Natural killer cell (primary cell): ENCODE measurements at regions not wholly inside any gene's neighbourhood (a gene's known extent, or its start where the extent isn't known, plus 50 kb on each side); places are given as distances from the start of the nearest gene placed in this dataset.
"Not testable (repeated sequence)": the region's sequence is repeated elsewhere in the genome, so short reads cannot be mapped to it uniquely, and the experiment has no call there.

Source experiments
- ATAC-seq, 3 donors: fragments of 150-1000 bp in 2 of 3; fragments of 200-7000 bp in 1 of 3; cut with Tn5 transposase; 1 replicate in 1 of 3; 2 replicates in 2 of 3; pipeline ENCODE4 v1.10.0; 2021; ENCODE audit warnings: mild to moderate bottlenecking in 2 of 3, moderate library complexity in 2 of 3
- DNase-seq, 2 donors: peaks; one replicate each; pipeline versions ENCODE4 v3.0.0 to v3.0.0-alpha.2; 2013 to 2021; ENCODE audit warnings: mixed read lengths in 1 of 2
- H3K27ac ChIP-seq: one replicate; pipeline ENCODE4 v1.5.1; 2013; ENCODE audit warnings: mild to moderate bottlenecking, low read length
- H3K27me3 ChIP-seq: one replicate; pipeline ENCODE4 v1.6.1; 2013; ENCODE audit warnings: low read length; ENCODE audit not compliant: control insufficient read depth, insufficient read depth
- H3K36me3 ChIP-seq: one replicate; pipeline ENCODE4 v1.6.1; 2013; ENCODE audit warnings: low read length; ENCODE audit not compliant: control insufficient read depth, insufficient read depth
- H3K4me1 ChIP-seq: one replicate; pipeline ENCODE4 v1.6.1; 2013; ENCODE audit warnings: low read length; ENCODE audit not compliant: control insufficient read depth, insufficient read depth
- H3K4me3 ChIP-seq: one replicate; pipeline ENCODE4 v1.5.1; 2013; ENCODE audit warnings: low read length
- H3K9me3 ChIP-seq: one replicate; pipeline ENCODE4 v1.6.1; 2013; ENCODE audit warnings: low read length; ENCODE audit not compliant: control insufficient read depth, insufficient read depth
- H3K27ac Mint-ChIP-seq, 2 donors: one replicate each; pipeline ENCODE4 v1.8.0; 2022; ENCODE audit warnings: mild to moderate bottlenecking in 2 of 2, mixed read lengths in 2 of 2, moderate library complexity in 1 of 2
- H3K27me3 Mint-ChIP-seq, 2 donors: one replicate each; pipeline ENCODE4 v1.8.0; 2022; ENCODE audit warnings: low read depth in 2 of 2, mixed read lengths in 2 of 2
- H3K36me3 Mint-ChIP-seq: one replicate; pipeline ENCODE4 v1.8.0; 2022; ENCODE audit warnings: mixed read lengths
- H3K4me1 Mint-ChIP-seq, 2 donors: one replicate each; pipeline ENCODE4 v1.8.0; 2022; ENCODE audit warnings: mixed read lengths in 2 of 2
- H3K4me3 Mint-ChIP-seq: one replicate; pipeline ENCODE4 v1.8.0; 2022; ENCODE audit warnings: mild to moderate bottlenecking, moderate library complexity, mixed read lengths
- H3K9me3 Mint-ChIP-seq, 2 donors: one replicate each; pipeline ENCODE4 v1.8.0; 2022; ENCODE audit warnings: mixed read lengths in 2 of 2
- WGBS: methylation state at CpG from one replicate; pipeline ENCODE4 v1.1.7; 2013; ENCODE audit warnings: missing lambda C conversion rate; ENCODE audit not compliant: insufficient coverage; 5-methylcytosine and 5-hydroxymethylcytosine counted together
- intact Hi-C: fragments of 100-400 bp; cut with micrococcal nuclease; formaldehyde crosslinking; loops from one replicate; pipeline ENCODE4 v1.14.2; 2022
- TF ChIP-seq, protein P1 (sequence below): fragments of 200-600 bp; IDR thresholded peaks from one replicate; pipeline ENCODE4 v1.8.0; 2022; ENCODE audit warnings: antibody characterized with exemption

DNA sequence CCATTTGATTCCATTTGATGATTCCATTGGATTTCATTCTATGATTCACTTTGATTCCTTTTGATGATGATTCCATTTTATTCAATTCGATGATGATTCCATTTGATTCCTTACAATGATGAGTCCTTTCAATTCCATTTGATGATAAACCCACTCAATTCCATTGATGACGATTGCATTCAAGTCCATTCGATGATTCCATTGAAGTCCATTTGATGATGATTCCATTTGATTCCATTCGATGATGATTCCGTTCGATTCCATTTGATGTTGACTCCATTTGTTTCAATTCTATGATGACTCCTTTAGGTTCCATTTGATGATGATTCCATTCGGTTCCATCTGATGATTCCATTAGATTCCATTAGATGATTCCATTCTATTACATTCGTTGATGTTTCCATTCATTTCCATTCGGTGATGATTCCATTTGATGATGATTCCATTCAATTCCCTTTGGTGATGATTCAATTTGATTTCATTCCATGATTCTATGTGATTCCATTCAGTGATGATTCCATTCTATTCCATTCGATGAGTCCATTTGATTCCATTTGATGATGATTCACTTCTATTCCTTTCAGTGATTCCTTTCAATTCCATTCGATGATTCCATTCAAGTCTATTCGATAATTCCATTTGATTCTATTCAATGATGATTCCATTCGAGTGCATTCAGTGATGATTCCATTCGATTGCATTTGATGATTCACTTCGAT is 1106.0 kb downstream of the RPIA start:
- Histone ChIP-seq H3K27ac (no peak overlapping the region), H3K27me3 (no peaks in the 10 kb centered on the region), H3K9me3 (no peaks in the 10 kb centered on the region), H3K4me1 (no peaks in the 10 kb centered on the region), H3K36me3 (no peaks in the 10 kb centered on the region), H3K4me3 (no peak overlapping the region)
- TF ChIP-seq, protein P1, sequence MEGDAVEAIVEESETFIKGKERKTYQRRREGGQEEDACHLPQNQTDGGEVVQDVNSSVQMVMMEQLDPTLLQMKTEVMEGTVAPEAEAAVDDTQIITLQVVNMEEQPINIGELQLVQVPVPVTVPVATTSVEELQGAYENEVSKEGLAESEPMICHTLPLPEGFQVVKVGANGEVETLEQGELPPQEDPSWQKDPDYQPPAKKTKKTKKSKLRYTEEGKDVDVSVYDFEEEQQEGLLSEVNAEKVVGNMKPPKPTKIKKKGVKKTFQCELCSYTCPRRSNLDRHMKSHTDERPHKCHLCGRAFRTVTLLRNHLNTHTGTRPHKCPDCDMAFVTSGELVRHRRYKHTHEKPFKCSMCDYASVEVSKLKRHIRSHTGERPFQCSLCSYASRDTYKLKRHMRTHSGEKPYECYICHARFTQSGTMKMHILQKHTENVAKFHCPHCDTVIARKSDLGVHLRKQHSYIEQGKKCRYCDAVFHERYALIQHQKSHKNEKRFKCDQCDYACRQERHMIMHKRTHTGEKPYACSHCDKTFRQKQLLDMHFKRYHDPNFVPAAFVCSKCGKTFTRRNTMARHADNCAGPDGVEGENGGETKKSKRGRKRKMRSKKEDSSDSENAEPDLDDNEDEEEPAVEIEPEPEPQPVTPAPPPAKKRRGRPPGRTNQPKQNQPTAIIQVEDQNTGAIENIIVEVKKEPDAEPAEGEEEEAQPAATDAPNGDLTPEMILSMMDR, result no peak
- peaks cover 51 to 56% of the 10 kb centered on the region in 2 donors for H3K9me3 Mint-ChIP-seq
- 78% methylated on average over 15 of the region's 15 CpGs for WGBS
- H3K27me3 Mint-ChIP-seq, result no peaks in the 10 kb centered on the region
- no peak overlapping the region for H3K4me3 Mint-ChIP-seq
- DNase-seq, result no peak
- peaks cover 55% of the 10 kb centered on the region for H3K36me3 Mint-ChIP-seq
- no peak overlapping the region for H3K27ac Mint-ChIP-seq
- intact Hi-C loops, result no loop called here
- no peaks in the 10 kb centered on the region for H3K4me1 Mint-ChIP-seq
- no peak for ATAC-seq

DNA sequence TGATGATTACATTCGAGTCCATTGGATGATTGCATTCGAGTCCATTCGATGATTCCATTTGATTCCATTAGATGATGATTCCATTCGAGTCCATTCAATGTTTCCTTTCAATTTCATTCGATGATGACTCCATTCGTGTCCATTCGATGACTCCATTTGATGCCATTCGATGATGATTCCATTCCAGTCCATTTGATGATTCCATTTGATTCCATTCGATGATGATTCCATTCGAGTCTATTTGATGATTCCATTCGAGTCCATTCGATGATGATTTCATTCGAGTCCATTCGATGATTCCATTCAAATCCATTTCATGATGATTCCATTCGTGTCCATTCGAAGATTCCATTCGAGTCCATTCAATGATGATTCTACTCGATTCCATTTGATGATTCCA is 1109.7 kb downstream of the RPIA start:
- H3K9me3 ChIP-seq, H3K4me1 Mint-ChIP-seq, H3K27me3 Mint-ChIP-seq, H3K4me3 Mint-ChIP-seq, ATAC-seq, DNase-seq, H3K36me3 ChIP-seq, H3K27me3 ChIP-seq, H3K27ac ChIP-seq, H3K4me3 ChIP-seq, H3K4me1 ChIP-seq, H3K27ac Mint-ChIP-seq, intact Hi-C loops: not testable (repeated sequence)
- H3K36me3 Mint-ChIP-seq, result peaks cover 74% of the 10 kb centered on the region
- peaks cover 53 to 58% of the 10 kb centered on the region in 2 donors for H3K9me3 Mint-ChIP-seq
- WGBS, result 83% methylated on average over 18 of the region's 18 CpGs

DNA sequence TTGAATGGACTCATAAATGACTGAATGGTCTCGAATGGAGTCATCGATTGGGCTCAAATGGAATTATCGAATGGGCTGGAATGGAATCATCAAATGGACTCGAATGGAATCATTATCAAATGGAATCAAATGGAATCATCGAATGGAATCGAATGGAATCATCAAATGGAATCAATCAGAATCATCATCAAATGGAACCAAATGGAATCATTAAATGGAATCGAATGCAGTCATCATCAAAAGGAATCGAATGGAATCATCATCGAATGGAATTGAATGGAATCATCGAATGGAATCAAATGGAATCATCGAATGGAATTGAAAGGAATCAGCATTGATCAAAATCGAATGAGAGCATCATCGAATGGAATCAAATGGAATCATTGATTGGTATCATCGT is 1114.9 kb downstream of the RPIA start:
- H3K4me1 ChIP-seq, H3K36me3 ChIP-seq, intact Hi-C loops, H3K27ac ChIP-seq, H3K9me3 ChIP-seq, H3K27ac Mint-ChIP-seq, H3K4me3 ChIP-seq, H3K4me3 Mint-ChIP-seq, H3K27me3 Mint-ChIP-seq, H3K27me3 ChIP-seq, ATAC-seq, H3K4me1 Mint-ChIP-seq, DNase-seq: not testable (repeated sequence)
- WGBS, result 84% methylated on average over 14 of the region's 14 CpGs
- H3K9me3 Mint-ChIP-seq, result peaks cover 33 to 39% of the 10 kb centered on the region in 2 donors
- peaks cover 42% of the 10 kb centered on the region for H3K36me3 Mint-ChIP-seq

DNA sequence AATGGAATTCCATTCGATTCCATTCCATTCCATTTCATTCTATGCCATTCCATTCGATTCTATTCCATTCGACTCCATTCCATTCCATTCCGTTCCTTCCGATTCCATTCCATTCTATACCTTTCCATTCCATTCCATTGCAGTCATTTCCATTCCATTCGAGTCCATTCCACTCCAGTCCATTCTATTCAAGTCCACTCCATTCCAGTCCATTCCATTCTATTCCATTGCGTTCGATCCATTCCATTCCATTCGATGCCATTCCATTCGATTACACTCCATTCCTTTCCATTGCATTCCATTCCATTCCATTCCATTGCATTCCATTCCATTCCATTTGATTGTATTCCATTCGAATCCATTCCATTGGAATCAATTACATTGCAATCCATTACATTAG is 1119.8 kb downstream of the RPIA start:
- ATAC-seq, result no peak
- DNase-seq, result no peak
- Histone ChIP-seq H3K27ac (no peak overlapping the region), H3K4me1 (no peaks in the 10 kb centered on the region), H3K27me3 (no peaks in the 10 kb centered on the region), H3K4me3 (no peak overlapping the region), H3K9me3 (peaks cover 13% of the 10 kb centered on the region), H3K36me3 (no peaks in the 10 kb centered on the region)
- H3K27me3 Mint-ChIP-seq, result no peaks in the 10 kb centered on the region
- no peak overlapping the region for H3K27ac Mint-ChIP-seq
- TF ChIP-seq, protein P1, result no peak
- intact Hi-C loops, result no loop called here
- WGBS, result 74% methylated on average over 11 of the region's 11 CpGs
- peaks cover 49 to 62% of the 10 kb centered on the region in 2 donors for H3K9me3 Mint-ChIP-seq
- H3K4me3 Mint-ChIP-seq, result no peak overlapping the region
- peaks cover 1% of the 10 kb centered on the region for H3K36me3 Mint-ChIP-seq
- H3K4me1 Mint-ChIP-seq, result no peaks in the 10 kb centered on the region

DNA sequence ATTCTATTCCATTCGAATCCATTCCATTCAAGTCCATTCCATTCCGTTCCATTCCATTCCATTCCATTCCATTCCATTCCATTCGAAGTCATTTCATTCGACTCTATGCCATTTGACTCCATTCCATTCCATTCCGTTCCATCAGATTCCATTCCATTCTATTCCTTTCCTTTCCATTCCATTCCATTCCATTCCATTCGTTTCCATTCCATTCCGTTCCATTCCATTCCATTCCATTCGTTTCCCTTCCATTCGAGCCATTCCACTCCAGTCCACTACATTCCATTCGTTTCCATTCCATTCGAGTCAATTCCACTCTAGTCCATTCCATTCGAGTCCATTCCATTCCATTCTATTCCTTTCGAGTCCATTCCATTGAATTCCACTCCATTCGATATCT is 1120.4 kb downstream of the RPIA start:
- H3K4me3 ChIP-seq, DNase-seq, H3K27ac ChIP-seq, H3K27ac Mint-ChIP-seq, H3K27me3 ChIP-seq, H3K4me3 Mint-ChIP-seq, ATAC-seq, H3K4me1 Mint-ChIP-seq, H3K27me3 Mint-ChIP-seq, H3K36me3 Mint-ChIP-seq, H3K4me1 ChIP-seq, H3K36me3 ChIP-seq, intact Hi-C loops: not testable (repeated sequence)
- H3K9me3 Mint-ChIP-seq, result peaks cover 54 to 67% of the 10 kb centered on the region in 2 donors
- peaks cover 13% of the 10 kb centered on the region for H3K9me3 ChIP-seq
- WGBS, result 77% methylated on average over 14 of the region's 14 CpGs

DNA sequence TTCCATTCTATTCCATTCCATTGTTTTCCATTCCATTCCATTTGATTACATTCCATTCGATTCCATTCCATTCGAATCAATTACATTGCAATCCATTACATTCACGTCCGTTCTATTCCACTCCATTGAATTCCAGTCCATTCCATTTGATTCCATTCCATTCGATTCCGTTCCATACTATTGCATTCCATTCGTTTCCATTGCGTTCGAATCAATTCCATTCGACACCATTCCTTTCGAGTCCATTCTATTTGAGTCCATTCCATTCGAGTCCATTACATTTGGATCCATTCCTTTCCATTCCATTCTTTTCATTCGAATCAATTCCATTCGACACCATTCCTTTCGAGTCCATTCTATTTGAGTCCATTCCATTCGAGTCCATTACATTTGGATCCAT is 1122.9 kb downstream of the RPIA start:
- ATAC-seq, H3K4me3 ChIP-seq, DNase-seq, H3K27me3 Mint-ChIP-seq, H3K4me1 ChIP-seq, H3K27me3 ChIP-seq, H3K4me3 Mint-ChIP-seq, H3K36me3 ChIP-seq, intact Hi-C loops, H3K27ac Mint-ChIP-seq, H3K4me1 Mint-ChIP-seq, H3K36me3 Mint-ChIP-seq, H3K27ac ChIP-seq: not testable (repeated sequence)
- peaks cover 22% of the 10 kb centered on the region for H3K9me3 ChIP-seq
- H3K9me3 Mint-ChIP-seq, result peaks cover 72 to 82% of the 10 kb centered on the region in 2 donors
- WGBS, result 88% methylated on average over 16 of the region's 16 CpGs
